Smooth muscle cell (in vitro differentiated cells): ENCODE measurements at regions not wholly inside any gene's neighbourhood (a gene's known extent, or its start where the extent isn't known, plus 50 kb on each side); places are given as distances from the start of the nearest gene placed in this dataset.
"Not testable (repeated sequence)": the region's sequence is repeated elsewhere in the genome, so short reads cannot be mapped to it uniquely, and the experiment has no call there.

Source experiments
- DNase-seq: peaks from one replicate; lab custom pipeline; 2025; ENCODE audit not compliant: unreplicated experiment; lab: John Stamatoyannopoulos, UW
- H2AFZ ChIP-seq: fragments of 200-600 bp; sonication (generic); 2 replicates; pipeline ENCODE4 v1.6.0; 2016; ENCODE audit warnings: antibody characterized with exemption, low read depth, mild to moderate bottlenecking
- H3F3A ChIP-seq: fragments of 200-600 bp; sonication (generic); 2 replicates; pipeline ENCODE4 v1.6.0; 2017; ENCODE audit warnings: antibody characterized with exemption, low read depth
- H3K27ac ChIP-seq: fragments of 200-600 bp; sonication (generic); 2 replicates; pipeline ENCODE4 v1.5.1; 2016; ENCODE audit warnings: low read depth, mild to moderate bottlenecking
- H3K27me3 ChIP-seq: fragments of 200-600 bp; sonication (generic); 2 replicates; pipeline ENCODE4 v1.6.1; 2016; ENCODE audit warnings: low read depth, mild to moderate bottlenecking
- H3K36me3 ChIP-seq: fragments of 200-600 bp; sonication (generic); 2 replicates; pipeline ENCODE4 v1.5.1; 2016; ENCODE audit warnings: low read depth
- H3K4me1 ChIP-seq: fragments of 200-600 bp; sonication (generic); 2 replicates; pipeline ENCODE4 v1.5.1; 2016; ENCODE audit warnings: low read depth
- H3K4me2 ChIP-seq: fragments of 200-600 bp; sonication (generic); 2 replicates; pipeline ENCODE4 v1.6.0; 2016; ENCODE audit warnings: mild to moderate bottlenecking
- H3K4me3 ChIP-seq: fragments of 200-600 bp; sonication (generic); 2 replicates; pipeline ENCODE4 v1.5.1; 2016; ENCODE audit warnings: mild to moderate bottlenecking
- H3K79me2 ChIP-seq: fragments of 200-600 bp; sonication (generic); 2 replicates; pipeline ENCODE4 v1.6.0; 2016; ENCODE audit warnings: low read depth, mild to moderate bottlenecking
- H3K9ac ChIP-seq: fragments of 200-600 bp; sonication (generic); 2 replicates; pipeline ENCODE4 v1.6.0; 2016; ENCODE audit warnings: low read depth
- H3K9me3 ChIP-seq: fragments of 200-600 bp; sonication (generic); replicated peaks from 2 replicates; pipeline ENCODE4 v1.5.1; 2016; ENCODE audit warnings: low read depth
- H4K20me1 ChIP-seq: fragments of 200-600 bp; sonication (generic); 2 replicates; pipeline ENCODE4 v1.6.0; 2016; ENCODE audit warnings: low read depth
- WGBS: methylation state at CpG from one replicate; pipeline ENCODE4 v1.1.7; 2016; ENCODE audit warnings: low lambda C conversion rate; 5-methylcytosine and 5-hydroxymethylcytosine counted together

DNA sequence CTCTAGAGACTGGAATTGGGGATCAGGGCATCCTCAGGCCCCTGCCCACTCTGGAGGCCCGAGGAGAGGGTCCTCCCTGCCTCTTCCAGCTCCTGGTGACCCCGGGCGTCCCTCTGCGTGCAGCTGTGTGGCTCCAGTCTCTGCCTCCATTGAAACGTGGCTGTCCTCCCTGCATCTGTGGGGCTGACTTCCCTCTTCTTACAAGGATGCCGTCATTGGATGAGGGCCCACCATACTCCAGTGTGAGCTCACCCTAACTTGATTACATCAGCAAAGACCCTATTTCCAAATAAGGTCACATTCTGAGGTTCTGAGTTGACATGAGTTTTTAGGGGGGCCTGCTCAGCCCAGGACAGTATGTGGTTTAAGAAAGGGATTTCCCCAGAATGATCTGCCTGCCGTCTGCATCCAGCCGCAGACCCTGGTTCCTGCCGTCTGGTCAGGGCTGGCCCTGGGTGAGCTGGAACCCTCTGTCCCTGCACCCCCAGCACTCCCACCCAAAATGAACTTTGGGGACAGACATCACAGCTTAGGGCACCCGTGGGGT lies 4437.7 kb upstream of the TPTE start:
- H2AFZ ChIP-seq, H3K79me2 ChIP-seq, H3K4me2 ChIP-seq, H3K9ac ChIP-seq, H3K4me3 ChIP-seq, H3F3A ChIP-seq, H4K20me1 ChIP-seq, H3K27me3 ChIP-seq, H3K27ac ChIP-seq, H3K9me3 ChIP-seq, H3K36me3 ChIP-seq, DNase-seq, H3K4me1 ChIP-seq: not testable (repeated sequence)
- no CpG with 5 or more reads among the region's 10 CpGs for whole genome bisulfite sequencing

DNA sequence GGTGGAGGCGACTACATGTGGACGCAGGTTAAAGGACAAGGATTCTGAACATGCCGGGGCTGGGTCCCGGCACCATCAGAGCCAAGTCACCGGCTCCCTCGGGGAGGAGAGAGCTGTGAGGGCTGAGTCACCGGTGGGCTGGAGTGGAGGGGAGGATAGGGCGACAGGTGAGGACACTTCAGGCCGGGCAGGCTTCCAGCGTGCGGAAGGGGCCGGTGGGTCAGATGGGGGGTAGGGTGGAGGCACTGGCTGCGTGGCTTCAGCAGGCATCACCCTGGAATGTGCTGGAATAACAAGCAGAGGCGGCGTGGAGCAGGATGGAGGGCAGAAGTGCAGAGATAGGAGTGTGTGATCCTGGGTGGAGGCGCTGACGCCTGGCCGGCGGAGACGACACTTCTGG lies 4435.3 kb upstream of the TPTE start:
- not testable (repeated sequence) for H3K79me2 ChIP-seq, H4K20me1 ChIP-seq, DNase-seq, H2AFZ ChIP-seq, H3K4me3 ChIP-seq, H3K9me3 ChIP-seq, H3K27ac ChIP-seq, H3K9ac ChIP-seq, H3K4me1 ChIP-seq, H3K4me2 ChIP-seq, H3K36me3 ChIP-seq, H3F3A ChIP-seq, H3K27me3 ChIP-seq
- 18% methylated on average over 2 of the region's 20 CpGs for WGBS

DNA sequence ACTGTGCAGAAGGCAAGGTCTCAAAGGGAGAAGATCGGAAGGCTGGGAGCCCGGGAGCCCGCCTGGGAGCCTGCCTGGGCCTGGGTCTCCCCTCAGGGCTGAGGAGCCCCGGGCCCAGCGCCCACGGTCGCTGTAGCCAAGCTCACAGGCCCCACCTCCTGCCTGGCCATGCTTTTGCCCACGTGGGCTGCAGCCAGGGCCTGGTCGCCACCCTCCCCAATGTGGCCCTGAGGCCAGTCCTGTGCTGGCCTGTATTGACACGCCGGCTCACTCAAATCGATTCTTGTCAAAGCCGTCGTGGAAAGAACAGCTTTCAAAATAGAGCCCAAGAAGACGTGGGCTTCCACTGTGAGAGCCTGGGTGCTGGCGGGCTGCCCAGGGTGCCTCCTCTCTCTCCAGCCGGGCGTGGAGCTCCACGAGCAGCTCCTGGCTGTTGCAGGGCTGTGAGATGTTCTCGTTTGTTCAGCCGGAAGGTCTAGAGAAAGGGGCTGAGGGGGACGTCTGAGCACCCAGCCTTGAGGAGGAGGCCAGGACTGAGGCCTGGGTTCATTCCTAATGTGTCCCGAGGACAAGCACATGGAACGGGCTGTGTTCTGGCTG lies 4433.7 kb upstream of the TPTE start:
- not testable (repeated sequence) for H3K79me2 ChIP-seq, H3K4me3 ChIP-seq, H3K4me1 ChIP-seq, H3K9ac ChIP-seq, H3K9me3 ChIP-seq, H3K27ac ChIP-seq, H3K27me3 ChIP-seq, DNase-seq, H3K4me2 ChIP-seq, H4K20me1 ChIP-seq, H2AFZ ChIP-seq, H3K36me3 ChIP-seq, H3F3A ChIP-seq
- no CpG with 5 or more reads among the region's 24 CpGs for WGBS

DNA sequence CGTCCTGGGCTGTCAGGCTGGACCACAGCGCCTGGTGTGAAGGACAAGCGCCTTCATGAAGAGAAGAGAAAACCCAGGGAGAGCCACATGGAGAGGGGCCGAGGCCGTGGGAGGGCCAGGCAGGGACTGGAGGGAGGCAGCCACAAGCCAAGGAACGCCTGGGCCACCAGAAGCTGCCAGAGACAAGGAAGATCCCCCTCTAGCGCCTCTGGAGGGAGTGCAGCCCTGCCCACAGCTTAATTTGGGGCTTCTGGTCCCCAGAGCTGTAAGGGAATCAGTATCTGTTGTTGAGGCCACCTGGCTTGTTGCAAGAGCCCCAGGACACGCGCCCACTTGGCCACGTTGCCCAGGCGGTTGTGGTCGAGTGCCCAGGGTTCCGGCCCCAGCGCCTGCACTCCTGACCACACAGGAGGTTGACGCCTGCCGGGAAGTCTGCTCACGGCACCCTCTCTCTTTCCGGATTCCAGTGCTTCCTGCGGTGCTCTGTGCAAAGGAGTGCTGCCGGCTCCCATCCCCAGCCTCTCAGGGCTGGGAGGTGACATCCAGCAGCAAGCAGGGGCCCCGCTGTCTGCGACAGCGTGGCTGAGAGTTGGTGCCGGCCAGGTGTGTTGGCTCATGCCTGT lies 4431.0 kb upstream of the TPTE start:
- not testable (repeated sequence) for H3F3A ChIP-seq, H3K4me1 ChIP-seq, H3K27ac ChIP-seq, H3K9ac ChIP-seq, H3K36me3 ChIP-seq, H3K4me2 ChIP-seq, H3K27me3 ChIP-seq, H3K9me3 ChIP-seq, H4K20me1 ChIP-seq, DNase-seq, H2AFZ ChIP-seq, H3K79me2 ChIP-seq, H3K4me3 ChIP-seq
- WGBS, result no CpG with 5 or more reads among the region's 24 CpGs

DNA sequence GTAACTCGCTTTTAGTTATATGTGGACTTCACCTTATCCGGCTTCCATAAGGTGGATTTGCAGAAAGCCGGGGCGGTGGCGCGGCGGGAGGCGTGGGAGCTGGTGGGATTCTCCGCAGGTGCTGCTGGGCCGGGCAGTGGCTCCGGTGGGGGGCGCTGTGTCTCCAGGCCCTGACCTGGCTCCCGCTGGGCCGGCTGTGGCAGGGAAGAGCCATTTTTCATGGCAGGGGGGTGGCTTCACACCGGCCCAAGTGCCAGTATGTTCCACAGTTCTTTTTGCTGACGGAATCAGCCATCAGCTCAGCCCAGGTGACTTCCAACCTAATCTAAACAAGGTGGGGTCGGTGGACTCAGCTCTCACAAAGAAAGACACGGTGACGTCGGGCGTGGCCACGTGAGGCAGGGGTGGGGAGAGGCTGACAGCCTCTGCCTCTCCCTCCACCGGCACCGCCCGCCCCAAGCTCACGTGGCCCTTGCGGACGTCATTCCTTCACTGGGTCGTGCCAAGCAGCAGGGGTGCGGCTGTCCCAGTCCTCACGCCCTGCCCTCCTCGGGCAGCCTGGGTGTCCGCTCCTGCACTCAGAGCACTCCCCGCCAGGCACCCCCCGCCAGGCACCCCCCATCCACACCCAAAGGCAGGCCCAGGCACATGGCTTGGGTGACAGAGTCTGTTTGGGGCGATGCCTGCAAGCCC lies 4429.9 kb upstream of the TPTE start:
- not testable (repeated sequence) for H3K4me3 ChIP-seq, H3K4me1 ChIP-seq, H3K36me3 ChIP-seq, H3F3A ChIP-seq, H3K27me3 ChIP-seq, H3K27ac ChIP-seq, H3K9ac ChIP-seq, H3K79me2 ChIP-seq, H3K9me3 ChIP-seq, DNase-seq, H4K20me1 ChIP-seq, H2AFZ ChIP-seq, H3K4me2 ChIP-seq
- no CpG with 5 or more reads among the region's 36 CpGs for WGBS

DNA sequence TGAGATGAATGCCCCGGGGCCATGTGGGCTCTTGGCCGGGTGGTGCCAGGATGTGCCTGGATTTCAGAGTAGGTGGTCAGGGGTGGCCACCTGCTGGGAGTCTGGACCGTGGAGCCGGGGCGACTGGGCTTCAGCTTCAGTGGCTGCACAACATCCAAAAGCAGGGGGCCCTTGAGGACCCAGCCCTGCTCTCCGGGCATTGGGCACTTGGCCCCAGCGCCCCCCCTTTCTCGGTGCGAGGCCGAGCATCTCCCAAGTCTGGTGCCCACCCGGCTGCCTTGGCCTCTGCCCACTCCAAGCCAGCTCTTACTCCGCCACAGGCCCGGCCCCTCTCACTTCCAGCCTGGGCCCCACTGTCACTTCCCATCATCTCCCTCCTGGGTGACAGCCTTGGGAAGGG lies 4429.0 kb upstream of the TPTE start:
- H3K9me3 ChIP-seq, H3K9ac ChIP-seq, H2AFZ ChIP-seq, H3F3A ChIP-seq, H3K79me2 ChIP-seq, H3K4me2 ChIP-seq, H3K27me3 ChIP-seq, H4K20me1 ChIP-seq, H3K27ac ChIP-seq, DNase-seq, H3K4me3 ChIP-seq, H3K36me3 ChIP-seq, H3K4me1 ChIP-seq: not testable (repeated sequence)
- WGBS, result no CpG with 5 or more reads among the region's 13 CpGs

DNA sequence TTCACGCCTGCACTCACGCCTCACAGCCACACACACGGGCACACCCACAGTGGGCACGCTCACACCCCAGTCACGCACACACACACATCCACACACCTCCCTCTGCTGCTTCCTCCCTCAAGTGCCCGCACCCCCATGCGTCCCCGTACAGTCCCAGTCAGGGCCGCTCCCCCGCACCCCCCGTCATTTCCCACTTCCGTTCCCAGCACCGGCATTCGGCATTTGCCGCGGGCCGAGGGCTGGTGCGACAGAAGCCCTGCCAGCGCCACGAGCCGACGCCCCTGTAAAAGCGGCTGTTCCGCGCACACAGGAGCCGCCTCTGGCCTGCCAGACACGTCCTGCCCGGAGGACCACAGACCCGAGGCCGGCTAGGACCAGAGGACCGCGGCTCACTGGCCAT lies 4428.0 kb upstream of the TPTE start:
- H3K9ac ChIP-seq, H2AFZ ChIP-seq, H3K36me3 ChIP-seq, H3K79me2 ChIP-seq, H3K4me3 ChIP-seq, DNase-seq, H3K4me1 ChIP-seq, H3K4me2 ChIP-seq, H3K9me3 ChIP-seq, H4K20me1 ChIP-seq, H3K27me3 ChIP-seq, H3K27ac ChIP-seq, H3F3A ChIP-seq: not testable (repeated sequence)
- WGBS, result no CpG with 5 or more reads among the region's 32 CpGs

DNA sequence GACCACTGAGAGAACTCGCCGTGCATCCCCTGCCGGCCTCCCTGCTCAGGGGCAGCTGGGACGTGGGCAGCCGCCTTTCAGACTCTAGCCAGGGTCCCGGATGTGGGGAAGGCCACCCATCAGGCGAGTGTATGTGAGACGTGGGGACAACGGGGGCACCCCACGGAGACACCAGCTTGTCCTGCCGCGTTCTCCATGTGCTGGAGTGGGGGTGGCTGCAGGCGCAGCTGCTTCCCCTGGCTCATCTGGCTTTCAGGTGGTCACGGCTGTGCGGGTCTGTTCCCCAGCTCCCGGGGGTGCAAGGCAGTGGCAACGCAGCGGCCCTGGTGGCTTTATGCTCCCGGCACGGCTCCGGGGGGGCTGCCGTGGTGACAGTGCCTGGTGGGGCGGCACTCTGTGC lies 4427.5 kb upstream of the TPTE start:
- H3K36me3 ChIP-seq, H3F3A ChIP-seq, H3K27me3 ChIP-seq, H3K4me3 ChIP-seq, H2AFZ ChIP-seq, H3K9me3 ChIP-seq, H3K79me2 ChIP-seq, H3K4me1 ChIP-seq, H3K4me2 ChIP-seq, H3K27ac ChIP-seq, DNase-seq, H4K20me1 ChIP-seq, H3K9ac ChIP-seq: not testable (repeated sequence)
- 100% methylated on average over 1 of the region's 23 CpGs for WGBS
